ENCODE measurements at regions not wholly inside any gene's neighbourhood (a gene's known extent, or its start where the extent isn't known, plus 50 kb on each side); places are given as distances from the start of the nearest gene placed in this dataset.

GRCh38 chr9:23538461-23539003 lies 287.5 kb downstream of the ELAVL2 start:
- no peak for TF ChIP-seq EZH2phosphoT487 (IDR thresholded peaks at IDR 0.05)
- TF ChIP-seq CTCF (IDR thresholded peaks at IDR 0.05), result no peak

Data from neural progenitor cell (in vitro differentiated cells).